NCI-H460 (cell line): ENCODE measurements at regions not wholly inside any gene's neighbourhood (a gene's known extent, or its start where the extent isn't known, plus 50 kb on each side); places are given as distances from the start of the nearest gene placed in this dataset.
"Not testable (repeated sequence)": the region's sequence is repeated elsewhere in the genome, so short reads cannot be mapped to it uniquely, and the experiment has no call there.

Source experiments
- DNase-seq: peaks from one replicate; pipeline ENCODE4 v3.0.0-alpha.2; 2016; ENCODE audit warnings: low read depth; ENCODE audit errors: extremely low read depth

GRCh38 chr10:16116404-16117304 is 256.3 kb upstream of the MINDY3 start:
- peak; percentile 16 for DNase-seq

- DNase-seq, result no peak
Observed at GRCh38 chr10:16117305-16117695, 257.0 kb upstream of the MINDY3 start.

- no peak for DNase-seq
Observed at GRCh38 chr10:16119445-16119844, 259.1 kb upstream of the MINDY3 start.

GRCh38 chr10:16120563-16120962 is 260.3 kb upstream of the MINDY3 start:
- DNase-seq, result no peak

- DNase-seq, result no peak
Observed at GRCh38 chr10:16141499-16141898, 281.2 kb upstream of the MINDY3 start.

GRCh38 chr10:16146993-16147392 is 286.7 kb upstream of the MINDY3 start:
- no peak for DNase-seq

- DNase-seq, result no peak
Observed at GRCh38 chr10:16155834-16156233, 281.0 kb upstream of the PTER start.

GRCh38 chr10:16156681-16157080 is 280.1 kb upstream of the PTER start:
- no peak for DNase-seq

- not testable (repeated sequence) for DNase-seq
Observed at GRCh38 chr10:16165067-16165466, 271.7 kb upstream of the PTER start.

- no peak for DNase-seq
Observed at GRCh38 chr10:16182144-16182543, 254.7 kb upstream of the PTER start.

- no peak for DNase-seq
Observed at GRCh38 chr10:16182688-16183087, 254.1 kb upstream of the PTER start.

GRCh38 chr10:16184096-16184597 is 252.7 kb upstream of the PTER start:
- DNase-seq, result no peak

- no peak for DNase-seq
Observed at GRCh38 chr10:16184906-16185305, 251.9 kb upstream of the PTER start.

GRCh38 chr10:16186564-16186963 is 250.2 kb upstream of the PTER start:
- DNase-seq, result no peak

GRCh38 chr10:16187161-16187560 is 249.6 kb upstream of the PTER start:
- no peak for DNase-seq

GRCh38 chr10:16192337-16192736 is 244.5 kb upstream of the PTER start:
- DNase-seq, result no peak

- no peak for DNase-seq
Observed at GRCh38 chr10:16193241-16193640, 243.6 kb upstream of the PTER start.

GRCh38 chr10:16195178-16195769 is 241.5 kb upstream of the PTER start:
- DNase-seq, result no peak

- DNase-seq, result no peak
Observed at GRCh38 chr10:16195894-16196293, 240.9 kb upstream of the PTER start.

- DNase-seq, result no peak
Observed at GRCh38 chr10:16199216-16199615, 237.6 kb upstream of the PTER start.

- not testable (repeated sequence) for DNase-seq
Observed at GRCh38 chr10:16223618-16224017, 213.2 kb upstream of the PTER start.

GRCh38 chr10:16227674-16228073 is 209.1 kb upstream of the PTER start:
- no peak for DNase-seq
